HG02588 (cell line): ENCODE measurements at regions not wholly inside any gene's neighbourhood (a gene's known extent, or its start where the extent isn't known, plus 50 kb on each side); places are given as distances from the start of the nearest gene placed in this dataset.
"Not testable (repeated sequence)": the region's sequence is repeated elsewhere in the genome, so short reads cannot be mapped to it uniquely, and the experiment has no call there.

Experiments
- ATAC-seq: cut with Tn5 transposase; IDR thresholded peaks from one replicate; pipeline ENCODE4 v1.9.1; 2021; ENCODE audit warnings: mild to moderate bottlenecking, moderate library complexity; ENCODE audit not compliant: unreplicated experiment

GRCh38 chr10:60523371-60523770, 133.7 kb upstream of the ANK3 start:
- ATAC-seq = not testable (repeated sequence)

- no peak for ATAC-seq
Measured at GRCh38 chr10:60522617-60523016, 132.9 kb upstream of the ANK3 start.

- no peak for ATAC-seq
Measured at GRCh38 chr10:60521974-60522405, 132.3 kb upstream of the ANK3 start.

- ATAC-seq = no peak
Measured at GRCh38 chr10:60518745-60519144, 129.1 kb upstream of the ANK3 start.

- no peak for ATAC-seq
Measured at GRCh38 chr10:60517805-60518204, 128.1 kb upstream of the ANK3 start.

- ATAC-seq = no peak
Measured at GRCh38 chr10:60513281-60513680, 123.6 kb upstream of the ANK3 start.

- no peak for ATAC-seq
Measured at GRCh38 chr10:60511477-60512229, 122.0 kb upstream of the ANK3 start.

GRCh38 chr10:60508831-60509230, 119.2 kb upstream of the ANK3 start:
- ATAC-seq = no peak

- ATAC-seq = no peak
Measured at GRCh38 chr10:60508037-60508436, 118.4 kb upstream of the ANK3 start.

GRCh38 chr10:60502621-60503020, 112.9 kb upstream of the ANK3 start:
- ATAC-seq = no peak

GRCh38 chr10:60498985-60499384, 109.3 kb upstream of the ANK3 start:
- ATAC-seq = no peak

GRCh38 chr10:60497364-60497763, 107.7 kb upstream of the ANK3 start:
- ATAC-seq = no peak

GRCh38 chr10:60496181-60496580, 106.5 kb upstream of the ANK3 start:
- no peak for ATAC-seq

- no peak for ATAC-seq
Measured at GRCh38 chr10:60495338-60496055, 105.8 kb upstream of the ANK3 start.

- ATAC-seq = no peak
Measured at GRCh38 chr10:60494774-60495173, 105.1 kb upstream of the ANK3 start.

- no peak for ATAC-seq
Measured at GRCh38 chr10:60491162-60491561, 101.5 kb upstream of the ANK3 start.

GRCh38 chr10:60490013-60490412, 100.3 kb upstream of the ANK3 start:
- ATAC-seq = no peak

GRCh38 chr10:60488111-60488669, 98.5 kb upstream of the ANK3 start:
- ATAC-seq = no peak

- no peak for ATAC-seq
Measured at GRCh38 chr10:60487543-60487942, 97.9 kb upstream of the ANK3 start.

- no peak for ATAC-seq
Measured at GRCh38 chr10:60485025-60485424, 95.3 kb upstream of the ANK3 start.

- no peak for ATAC-seq
Measured at GRCh38 chr10:60480865-60481563, 91.3 kb upstream of the ANK3 start.
